GM21786 (cell line): ENCODE measurements at regions not wholly inside any gene's neighbourhood (a gene's known extent, or its start where the extent isn't known, plus 50 kb on each side); places are given as distances from the start of the nearest gene placed in this dataset.

Experiments used
- ATAC-seq: cut with Tn5 transposase; IDR thresholded peaks from one replicate; pipeline ENCODE4 v1.9.1; 2021; ENCODE audit not compliant: unreplicated experiment

- ATAC-seq = no peak
Measured at GRCh38 chr11:88404932-88405710, 67.6 kb upstream of the CTSC start.

GRCh38 chr11:88404391-88404790 is 66.9 kb upstream of the CTSC start:
- no peak for ATAC-seq

- no peak for ATAC-seq
Measured at GRCh38 chr11:88402784-88403183, 65.2 kb upstream of the CTSC start.

- ATAC-seq = no peak
Measured at GRCh38 chr11:88402192-88402715, 64.7 kb upstream of the CTSC start.

- ATAC-seq = no peak
Measured at GRCh38 chr11:88398791-88399570, 61.4 kb upstream of the CTSC start.

GRCh38 chr11:88398372-88398771 is 60.8 kb upstream of the CTSC start:
- ATAC-seq = no peak

GRCh38 chr11:88390254-88390653 is 52.7 kb upstream of the CTSC start:
- ATAC-seq = no peak

- no peak for ATAC-seq
Measured at GRCh38 chr11:88387957-88388356, 50.4 kb upstream of the CTSC start.
